ENCODE measurements at regions not wholly inside any gene's neighbourhood (a gene's known extent, or its start where the extent isn't known, plus 50 kb on each side); places are given as distances from the start of the nearest gene placed in this dataset.

DNA sequence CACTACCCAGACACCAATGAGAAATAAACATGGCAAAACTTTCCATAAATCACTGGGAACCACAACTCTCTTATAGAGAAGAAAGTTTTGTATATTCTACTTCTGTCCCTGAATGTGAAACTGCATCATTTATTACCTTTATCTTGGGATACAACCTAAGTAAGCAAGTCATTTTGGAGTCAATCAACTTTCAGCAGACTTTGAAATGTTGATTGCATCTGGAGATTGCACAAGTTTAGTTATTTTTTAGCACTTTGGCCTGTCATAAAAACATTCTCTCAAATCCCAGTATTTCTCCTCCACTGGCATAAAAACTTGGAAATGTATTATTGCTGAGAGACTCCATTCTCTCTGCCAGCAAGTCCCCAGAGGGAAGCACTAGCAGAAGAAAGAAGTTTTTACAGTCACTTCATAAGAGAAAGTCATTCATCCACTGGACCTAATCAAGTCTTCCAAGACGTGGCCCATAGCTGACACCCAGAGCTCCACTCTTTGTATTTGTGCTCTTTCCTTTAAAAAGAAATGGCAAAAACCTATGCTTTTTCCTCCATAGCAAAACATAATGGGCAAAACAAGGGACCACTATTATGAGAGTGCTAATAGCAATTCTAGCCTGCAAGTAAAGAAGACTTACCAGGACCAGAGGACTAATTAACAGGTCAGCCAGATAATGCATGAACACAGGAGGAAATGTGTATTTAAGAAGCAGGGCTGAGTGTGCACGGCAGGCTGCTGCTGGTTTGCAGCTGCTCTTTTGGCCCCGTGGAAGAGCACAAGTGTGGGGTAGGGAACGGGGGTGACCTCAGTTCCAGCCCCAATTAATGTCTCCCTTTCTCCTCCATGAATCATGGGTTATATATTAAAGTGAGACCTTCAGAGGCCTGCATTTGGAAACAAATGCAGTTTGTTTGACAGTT lies 171.5 kb downstream of the INO80D start:
- WGBS, result 51% methylated on average over 4 of the region's 4 CpGs
- peaks cover 2% of the 10 kb centered on the region for H3K4me1 ChIP-seq (ENCODE audit: control insufficient read depth, insufficient read depth, low read length)
- H3K27me3 ChIP-seq (ENCODE audit: control insufficient read depth, insufficient read depth), result no peaks in the 10 kb centered on the region
- DNase-seq, result no peak
- ATAC-seq, result peak in 1 of 2 donors; percentile 26
- intact Hi-C loops (cut with DNase I), result no loop called here
- no peak overlapping the region for H3K27ac ChIP-seq (ENCODE audit: low read length)
- no peak overlapping the region for H3K4me3 ChIP-seq (ENCODE audit: low read length)
- no peaks in the 10 kb centered on the region for H3K9me3 ChIP-seq (ENCODE audit: control insufficient read depth, low read length)

GRCh38 chr2:205913668-205914067 lies 172.3 kb downstream of the INO80D start:
- Histone ChIP-seq H3K4me3 (ENCODE audit: low read length) (no peak overlapping the region), H3K27ac (ENCODE audit: low read length) (no peak overlapping the region), H3K4me1 (ENCODE audit: control insufficient read depth, insufficient read depth, low read length) (peaks cover 2% of the 10 kb centered on the region), H3K27me3 (ENCODE audit: control insufficient read depth, insufficient read depth) (no peaks in the 10 kb centered on the region), H3K9me3 (ENCODE audit: control insufficient read depth, low read length) (no peaks in the 10 kb centered on the region)
- DNase-seq (no peak), ATAC-seq (no peak)
- intact Hi-C loops (cut with DNase I), result no loop called here
- WGBS, result 98% methylated on average over 1 of the region's 1 CpG

- intact Hi-C loops (cut with DNase I), result no loop called here
- 92% methylated on average over 2 of the region's 2 CpGs for WGBS
- DNase-seq, result no peak
- H3K4me3 ChIP-seq (ENCODE audit: low read length), result no peak overlapping the region
- H3K27me3 ChIP-seq (ENCODE audit: control insufficient read depth, insufficient read depth), result no peaks in the 10 kb centered on the region
- no peak for ATAC-seq
- H3K4me1 ChIP-seq (ENCODE audit: control insufficient read depth, insufficient read depth, low read length), result peaks cover 2% of the 10 kb centered on the region
- no peak overlapping the region for H3K27ac ChIP-seq (ENCODE audit: low read length)
- no peaks in the 10 kb centered on the region for H3K9me3 ChIP-seq (ENCODE audit: control insufficient read depth, low read length)
Measured at GRCh38 chr2:205911306-205911705, 174.7 kb downstream of the INO80D start.

- Histone ChIP-seq H3K4me1 (ENCODE audit: control insufficient read depth, insufficient read depth, low read length) (no peaks in the 10 kb centered on the region), H3K27me3 (ENCODE audit: control insufficient read depth, insufficient read depth) (no peaks in the 10 kb centered on the region), H3K4me3 (ENCODE audit: low read length) (no peak overlapping the region), H3K27ac (ENCODE audit: low read length) (no peak overlapping the region), H3K9me3 (ENCODE audit: control insufficient read depth, low read length) (no peaks in the 10 kb centered on the region)
- intact Hi-C loops (cut with DNase I), result no loop called here
- WGBS, result 82% methylated on average over 6 of the region's 6 CpGs
- ATAC-seq (no peak), DNase-seq (no peak)
Measured at GRCh38 chr2:205909184-205909572, 176.8 kb downstream of the INO80D start.

GRCh38 chr2:205908212-205909183 lies 177.5 kb downstream of the INO80D start:
- no peak overlapping the region for H3K27ac ChIP-seq (ENCODE audit: low read length)
- 85% methylated on average over 16 of the region's 16 CpGs for whole genome bisulfite sequencing

GRCh38 chr2:205906419-205906818 lies 179.6 kb downstream of the INO80D start:
- no peak overlapping the region for H3K27ac ChIP-seq (ENCODE audit: low read length)
- ATAC-seq (no peak), DNase-seq (no peak)
- no peak overlapping the region for H3K4me3 ChIP-seq (ENCODE audit: low read length)
- 87% methylated on average over 7 of the region's 7 CpGs for WGBS
- intact Hi-C loops (cut with DNase I), result no loop called here
- H3K9me3 ChIP-seq (ENCODE audit: control insufficient read depth, low read length), result no peaks in the 10 kb centered on the region
- H3K4me1 ChIP-seq (ENCODE audit: control insufficient read depth, insufficient read depth, low read length), result no peaks in the 10 kb centered on the region
- no peaks in the 10 kb centered on the region for H3K27me3 ChIP-seq (ENCODE audit: control insufficient read depth, insufficient read depth)

More at GRCh38 chr2:205908212-205909183, 177.5 kb downstream of the INO80D start:
- ATAC-seq (no peak), DNase-seq (no peak)
- Histone ChIP-seq H3K9me3 (ENCODE audit: control insufficient read depth, low read length) (no peaks in the 10 kb centered on the region), H3K27me3 (ENCODE audit: control insufficient read depth, insufficient read depth) (no peaks in the 10 kb centered on the region), H3K4me3 (ENCODE audit: low read length) (no peak overlapping the region), H3K4me1 (ENCODE audit: control insufficient read depth, insufficient read depth, low read length) (no peaks in the 10 kb centered on the region)
- intact Hi-C loops (cut with DNase I), result no loop called here

DNA sequence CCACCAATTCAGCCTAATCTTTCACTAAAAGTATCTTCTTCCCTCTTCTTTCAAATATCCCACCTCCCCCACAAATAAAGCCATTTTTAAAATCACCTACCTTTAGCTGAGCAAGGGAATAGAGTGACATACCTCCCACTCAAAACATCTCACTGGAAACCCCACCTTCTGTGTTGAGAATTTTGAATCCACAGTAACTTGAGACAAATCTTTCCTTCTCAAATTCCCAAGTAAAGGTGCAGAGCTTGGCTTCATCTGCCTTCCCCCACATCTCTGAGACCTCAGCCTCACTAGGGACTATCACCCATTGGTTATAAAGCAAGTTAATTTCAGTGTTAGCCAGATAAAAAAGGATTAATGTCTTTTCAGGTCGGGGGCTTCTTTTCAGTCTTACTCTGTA lies 180.4 kb downstream of the INO80D start:
- H3K27me3 ChIP-seq (ENCODE audit: control insufficient read depth, insufficient read depth), result no peaks in the 10 kb centered on the region
- H3K27ac ChIP-seq (ENCODE audit: low read length), result no peak overlapping the region
- intact Hi-C loops (cut with DNase I), result no loop called here
- DNase-seq (no peak), ATAC-seq (no peak)
- no peaks in the 10 kb centered on the region for H3K9me3 ChIP-seq (ENCODE audit: control insufficient read depth, low read length)
- 89% methylated on average over 1 of the region's 1 CpG for WGBS
- H3K4me1 ChIP-seq (ENCODE audit: control insufficient read depth, insufficient read depth, low read length), result no peaks in the 10 kb centered on the region
- H3K4me3 ChIP-seq (ENCODE audit: low read length), result no peak overlapping the region

GRCh38 chr2:205904873-205905272 lies 181.1 kb downstream of the INO80D start:
- intact Hi-C loops (cut with DNase I), result no loop called here
- Histone ChIP-seq H3K27me3 (ENCODE audit: control insufficient read depth, insufficient read depth) (no peaks in the 10 kb centered on the region), H3K4me1 (ENCODE audit: control insufficient read depth, insufficient read depth, low read length) (no peaks in the 10 kb centered on the region), H3K4me3 (ENCODE audit: low read length) (no peak overlapping the region), H3K27ac (ENCODE audit: low read length) (no peak overlapping the region), H3K9me3 (ENCODE audit: control insufficient read depth, low read length) (no peaks in the 10 kb centered on the region)
- ATAC-seq, result no peak
- WGBS, result 76% methylated on average over 2 of the region's 2 CpGs
- no peak for DNase-seq

DNA sequence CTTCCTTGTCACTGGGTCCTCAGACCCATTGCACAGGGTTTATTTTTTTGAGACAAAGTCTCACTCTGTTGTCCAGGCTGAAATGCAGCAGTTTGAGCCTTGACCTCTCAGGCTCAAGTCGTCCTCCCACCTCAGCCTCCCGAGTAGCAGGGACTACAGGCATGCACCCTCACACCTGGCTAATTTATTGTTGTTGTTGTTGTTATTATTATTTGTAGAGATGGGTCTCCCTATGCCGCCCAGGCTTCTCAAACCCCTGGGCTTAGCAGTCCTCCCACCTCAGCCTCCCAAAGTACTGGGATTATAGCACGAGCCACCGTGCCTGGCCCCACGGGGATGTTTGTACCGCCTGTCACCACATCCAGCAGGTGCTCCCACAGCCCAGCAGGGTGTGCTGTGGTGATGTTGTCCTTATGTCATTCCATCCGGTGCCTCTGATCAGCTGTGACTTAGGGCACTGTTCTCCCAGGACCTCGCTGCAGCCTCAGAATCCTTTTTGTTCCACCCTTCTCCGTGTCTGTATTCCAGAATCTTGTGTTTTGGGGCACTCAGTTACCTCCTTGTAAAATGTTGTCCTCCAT lies 182.3 kb downstream of the INO80D start:
- peak in 1 of 3 donors; percentile 40 for DNase-seq
- H3K4me1 ChIP-seq (ENCODE audit: control insufficient read depth, insufficient read depth, low read length), result no peaks in the 10 kb centered on the region
- no peaks in the 10 kb centered on the region for H3K9me3 ChIP-seq (ENCODE audit: control insufficient read depth, low read length)
- no peak overlapping the region for H3K27ac ChIP-seq (ENCODE audit: low read length)
- ATAC-seq, result peak; percentile 46 to 59
- 57% methylated on average over 10 of the region's 10 CpGs for WGBS
- H3K27me3 ChIP-seq (ENCODE audit: control insufficient read depth, insufficient read depth), result no peaks in the 10 kb centered on the region
- no peak overlapping the region for H3K4me3 ChIP-seq (ENCODE audit: low read length)
- intact Hi-C loops (cut with DNase I), result no loop called here

GRCh38 chr2:205902900-205903237 lies 183.1 kb downstream of the INO80D start:
- Histone ChIP-seq H3K9me3 (ENCODE audit: control insufficient read depth, low read length) (no peaks in the 10 kb centered on the region), H3K4me1 (ENCODE audit: control insufficient read depth, insufficient read depth, low read length) (no peaks in the 10 kb centered on the region), H3K4me3 (ENCODE audit: low read length) (no peak overlapping the region), H3K27ac (ENCODE audit: low read length) (peak overlapping the region; percentile 51), H3K27me3 (ENCODE audit: control insufficient read depth, insufficient read depth) (no peaks in the 10 kb centered on the region)
- peak in 1 of 2 donors; percentile 57 for ATAC-seq
- intact Hi-C loops (cut with DNase I), result no loop called here
- WGBS, result 46% methylated on average over 5 of the region's 5 CpGs
- DNase-seq, result no peak

All from right cardiac atrium (tissue), 5 donors.